HAP-1 (cell line): ENCODE measurements at regions not wholly inside any gene's neighbourhood (a gene's known extent, or its start where the extent isn't known, plus 50 kb on each side); places are given as distances from the start of the nearest gene placed in this dataset.
A peak's percentile ranks its signal among the peaks of the same experiment; 100 is the strongest.

Source experiments
- DNase-seq, 2 experiments: peaks; one replicate each; pipeline ENCODE4 v3.0.0-alpha.2; 2016 to 2020; ENCODE audit warnings: low spot score in 2 of 2
- H3K27me3 ChIP-seq: fragments of 250-450 bp; sonication (Bioruptor Pico); 2 replicates; pipeline ENCODE4 v1.5.1; 2020; ENCODE audit warnings: low read depth, mild to moderate bottlenecking, moderate library complexity
- H3K36me3 ChIP-seq: fragments of 250-450 bp; sonication (Bioruptor Pico); replicated peaks from 2 replicates; pipeline ENCODE4 v1.5.1; 2020; ENCODE audit warnings: mild to moderate bottlenecking
- H3K4me1 ChIP-seq: fragments of 250-450 bp; sonication (Bioruptor Pico); 2 replicates; pipeline ENCODE4 v1.5.1; 2020; ENCODE audit warnings: mild to moderate bottlenecking
- H3K4me3 ChIP-seq: fragments of 250-450 bp; sonication (Bioruptor Pico); 2 replicates; pipeline ENCODE4 v1.5.1; 2020; ENCODE audit warnings: mild to moderate bottlenecking, moderate library complexity
- H3K9me3 ChIP-seq: fragments of 250-450 bp; sonication (Bioruptor Pico); 2 replicates; pipeline ENCODE4 v1.5.1; 2020; ENCODE audit warnings: mild to moderate bottlenecking, moderate library complexity
- in situ Hi-C: fragments of 300-500 bp; cut with MboI; formaldehyde crosslinking; loops from 3 replicates; pipeline ENCODE4 v1.14.3; 2020; ENCODE audit warnings: low sequenced_read_pairs, inconsistent platforms, mixed read lengths

DNA sequence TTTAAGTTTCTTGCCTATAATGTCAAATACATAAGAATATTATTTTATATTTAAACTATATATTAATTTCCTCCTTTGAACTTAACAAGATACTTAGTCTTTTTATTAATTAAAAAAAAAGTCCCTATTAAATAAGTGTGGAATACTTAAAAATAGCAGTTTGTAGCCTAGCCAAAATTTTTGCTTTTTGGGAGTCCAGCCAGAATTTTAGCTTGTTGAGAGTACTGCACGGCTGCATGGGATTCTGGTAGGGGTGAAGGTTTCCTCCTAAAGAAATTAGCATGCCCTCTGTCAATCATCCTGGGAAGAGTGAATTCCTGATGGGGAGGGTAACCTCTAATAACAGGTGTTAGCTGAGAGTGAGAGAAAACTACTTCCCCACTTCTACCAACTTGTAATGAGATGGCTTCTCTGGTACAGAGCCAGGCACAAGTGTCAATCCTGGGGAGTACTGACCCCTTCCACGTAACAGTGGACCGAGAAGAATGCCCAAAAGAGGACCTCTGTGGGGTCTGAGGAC is 195.7 kb downstream of the SPRY2 start:
- Histone ChIP-seq H3K27me3 (no peaks in the 10 kb centered on the region), H3K9me3 (no peaks in the 10 kb centered on the region), H3K4me1 (peaks cover 13% of the 10 kb centered on the region), H3K36me3 (no peaks in the 10 kb centered on the region), H3K4me3 (no peak overlapping the region)
- no peak for DNase-seq
- in situ Hi-C loops: no loop called here

DNA sequence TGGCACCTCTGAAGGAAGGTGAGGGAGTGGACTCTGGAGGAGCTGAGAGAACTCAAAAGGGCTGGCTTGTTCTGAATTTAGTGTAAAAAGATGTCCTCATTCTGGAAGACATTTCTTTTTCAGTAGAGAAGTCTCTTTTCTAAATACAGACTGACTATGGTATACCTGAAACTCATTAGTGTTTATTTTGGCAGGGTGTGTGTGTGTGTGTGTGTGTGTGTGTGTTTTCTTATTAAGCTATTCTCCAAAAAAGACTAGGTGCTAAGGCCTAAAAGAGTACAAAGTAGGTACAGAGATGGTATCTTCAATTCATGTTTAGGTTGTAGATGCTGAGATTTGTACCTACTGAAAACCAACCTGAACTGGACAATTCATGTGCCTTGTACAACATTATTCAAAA is 196.4 kb downstream of the SPRY2 start:
- Histone ChIP-seq H3K4me1 (peaks cover 13% of the 10 kb centered on the region), H3K36me3 (no peaks in the 10 kb centered on the region), H3K4me3 (no peak overlapping the region), H3K9me3 (no peaks in the 10 kb centered on the region), H3K27me3 (no peaks in the 10 kb centered on the region)
- DNase-seq: no peak
- in situ Hi-C loops: no loop called here

DNA sequence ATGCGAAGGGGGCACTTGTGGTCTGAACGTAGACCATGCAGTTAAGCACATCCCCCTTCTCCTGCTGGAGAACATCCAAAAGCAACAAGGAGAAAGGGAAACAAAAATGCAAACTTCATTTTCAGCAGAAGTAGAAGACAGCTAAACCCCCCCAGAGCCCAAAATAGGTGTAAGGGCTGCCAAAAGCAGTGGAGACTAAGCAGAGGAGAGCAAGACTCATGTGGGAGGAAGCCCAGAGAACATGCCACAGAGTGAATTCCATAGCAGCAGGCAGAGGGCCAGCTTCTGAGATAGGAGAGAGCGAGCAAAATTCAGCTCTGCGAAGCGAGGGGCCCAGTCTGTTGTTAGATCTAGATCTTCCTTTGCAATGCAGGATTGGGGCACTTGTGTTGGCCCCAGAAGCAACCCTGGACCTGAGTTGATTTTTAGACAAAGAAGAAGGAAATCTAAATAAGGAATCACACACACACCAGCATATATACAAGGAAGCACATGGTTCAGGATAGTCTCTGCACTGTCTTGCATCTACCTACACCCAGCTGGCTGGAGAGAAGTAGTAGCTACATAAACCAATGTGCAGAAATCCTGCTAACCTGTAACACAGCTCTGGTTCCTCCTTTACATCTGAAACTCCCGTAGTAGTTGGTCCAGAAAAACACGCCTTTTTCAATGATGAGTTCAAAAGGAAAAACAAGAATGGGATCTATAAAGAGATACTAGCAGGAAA is 199.6 kb downstream of the SPRY2 start:
- peak in 1 of 2 experiments; percentile 14 for DNase-seq
- no peaks in the 10 kb centered on the region for H3K36me3 ChIP-seq
- no peak overlapping the region for H3K4me3 ChIP-seq
- in situ Hi-C loops: no loop called here
- no peaks in the 10 kb centered on the region for H3K27me3 ChIP-seq
- H3K9me3 ChIP-seq: no peaks in the 10 kb centered on the region
- peaks cover 13% of the 10 kb centered on the region for H3K4me1 ChIP-seq

- H3K9me3 ChIP-seq: no peaks in the 10 kb centered on the region
- H3K27me3 ChIP-seq: no peaks in the 10 kb centered on the region
- DNase-seq: no peak
- H3K4me3 ChIP-seq: no peak overlapping the region
- in situ Hi-C loops: no loop called here
- H3K36me3 ChIP-seq: no peaks in the 10 kb centered on the region
- H3K4me1 ChIP-seq: peaks cover 13% of the 10 kb centered on the region
Observed at GRCh38 chr13:80140685-80141084, 200.2 kb downstream of the SPRY2 start.

DNA sequence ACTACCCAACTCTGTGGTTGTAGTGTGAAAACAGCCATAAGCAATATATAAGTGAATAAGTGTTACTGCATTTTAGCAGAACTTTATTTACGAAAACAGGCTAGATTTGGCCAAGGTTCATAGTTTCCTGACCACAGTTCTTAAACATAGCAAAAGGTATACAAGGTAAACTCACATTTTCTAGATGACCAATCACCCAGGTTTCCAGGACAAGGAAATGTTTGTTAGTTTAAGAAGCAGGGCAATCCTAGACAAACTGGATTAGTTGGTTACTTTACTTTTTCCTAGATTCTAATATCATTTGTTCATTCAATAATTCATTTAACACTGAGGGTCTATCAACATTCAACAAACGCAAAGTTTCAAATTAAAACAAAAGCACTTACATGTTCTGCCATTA is 201.7 kb downstream of the SPRY2 start:
- Histone ChIP-seq H3K9me3 (no peaks in the 10 kb centered on the region), H3K36me3 (no peaks in the 10 kb centered on the region), H3K4me3 (no peak overlapping the region), H3K27me3 (no peaks in the 10 kb centered on the region), H3K4me1 (peaks cover 13% of the 10 kb centered on the region)
- in situ Hi-C loops: no loop called here
- no peak for DNase-seq

DNA sequence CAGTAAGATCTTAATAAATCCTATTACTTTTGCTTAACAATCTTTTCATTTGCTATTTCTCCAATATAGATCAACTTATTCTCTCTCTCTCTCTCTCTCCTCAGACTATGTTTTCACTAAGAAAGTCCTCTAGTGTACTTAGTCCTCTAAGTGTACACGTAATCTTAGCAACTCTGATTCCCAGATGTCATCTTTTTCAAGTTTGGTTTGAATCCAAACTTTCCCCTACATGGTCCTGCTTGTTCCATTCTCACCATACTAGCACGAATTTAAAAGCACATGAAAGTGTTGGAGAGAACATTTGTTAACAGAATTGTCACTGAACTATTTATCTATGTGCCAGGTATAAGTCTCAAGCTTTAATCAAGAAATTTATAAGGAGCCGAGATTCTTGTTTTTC is 202.9 kb downstream of the SPRY2 start:
- no peaks in the 10 kb centered on the region for H3K27me3 ChIP-seq
- no peaks in the 10 kb centered on the region for H3K36me3 ChIP-seq
- no peak overlapping the region for H3K4me3 ChIP-seq
- in situ Hi-C loops: no loop called here
- DNase-seq: no peak
- H3K9me3 ChIP-seq: no peaks in the 10 kb centered on the region
- peaks cover 17% of the 10 kb centered on the region for H3K4me1 ChIP-seq

DNA sequence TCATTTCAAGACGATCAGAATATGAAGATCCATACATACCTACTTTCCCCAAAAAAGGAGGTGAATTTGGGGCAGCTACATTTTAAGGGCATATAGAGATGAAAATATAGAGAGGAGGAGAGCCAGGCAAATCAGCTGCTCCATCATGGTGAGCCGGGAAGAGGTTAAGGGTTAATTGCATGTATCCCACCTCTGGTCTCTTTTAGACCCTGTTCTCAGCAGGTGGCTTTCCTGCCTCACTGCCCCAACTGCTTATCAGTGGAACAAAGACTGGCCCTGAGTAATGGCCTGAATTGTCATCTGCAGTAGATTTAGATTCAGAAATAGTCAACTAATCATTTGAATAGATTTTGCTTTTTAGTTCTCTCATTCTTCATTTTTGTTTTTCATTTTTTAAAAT is 206.6 kb downstream of the SPRY2 start:
- no peak overlapping the region for H3K4me3 ChIP-seq
- no peaks in the 10 kb centered on the region for H3K36me3 ChIP-seq
- no peaks in the 10 kb centered on the region for H3K27me3 ChIP-seq
- DNase-seq: no peak
- in situ Hi-C loops: no loop called here
- H3K4me1 ChIP-seq: peaks cover 25% of the 10 kb centered on the region
- no peaks in the 10 kb centered on the region for H3K9me3 ChIP-seq

DNA sequence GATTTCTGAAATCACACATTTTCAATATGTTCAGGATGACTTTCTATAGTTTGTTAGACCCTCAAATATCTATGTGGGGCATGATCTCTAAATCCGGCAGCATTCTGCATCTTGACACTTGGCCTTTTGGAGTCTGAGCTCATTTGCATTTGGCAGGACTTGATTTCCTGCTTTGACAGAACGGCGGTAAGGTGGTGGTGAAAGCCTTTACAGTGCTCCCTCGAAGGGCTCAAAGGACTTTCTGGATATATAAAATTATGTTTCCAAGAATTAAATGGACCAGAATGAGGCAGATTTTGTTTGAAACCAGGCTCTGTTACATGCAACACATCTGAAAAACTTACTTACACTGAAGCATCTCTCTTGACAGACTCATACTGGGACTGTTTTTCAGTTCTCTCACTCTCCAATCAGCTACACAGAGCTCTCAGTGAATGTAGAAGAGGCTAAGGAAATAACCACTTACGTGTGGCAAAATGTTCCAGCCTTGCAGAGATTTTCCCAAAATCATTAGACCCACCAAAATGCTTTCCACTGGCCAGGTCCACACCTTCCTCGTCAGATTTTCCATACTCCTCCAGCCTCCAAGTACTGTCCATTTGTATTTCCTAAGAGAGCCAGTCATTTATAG is 207.2 kb downstream of the SPRY2 start:
- DNase-seq: no peak
- Histone ChIP-seq H3K4me3 (no peak overlapping the region), H3K4me1 (peaks cover 25% of the 10 kb centered on the region), H3K27me3 (no peaks in the 10 kb centered on the region), H3K9me3 (no peaks in the 10 kb centered on the region), H3K36me3 (no peaks in the 10 kb centered on the region)
- in situ Hi-C loops: no loop called here

GRCh38 chr13:80132741-80133601 is 208.0 kb downstream of the SPRY2 start:
- DNase-seq: peak in 1 of 2 experiments; percentile 35
- in situ Hi-C loops: no loop called here
- no peaks in the 10 kb centered on the region for H3K9me3 ChIP-seq
- H3K4me1 ChIP-seq: peaks cover 25% of the 10 kb centered on the region
- H3K27me3 ChIP-seq: no peaks in the 10 kb centered on the region
- H3K36me3 ChIP-seq: no peaks in the 10 kb centered on the region
- no peak overlapping the region for H3K4me3 ChIP-seq

DNA sequence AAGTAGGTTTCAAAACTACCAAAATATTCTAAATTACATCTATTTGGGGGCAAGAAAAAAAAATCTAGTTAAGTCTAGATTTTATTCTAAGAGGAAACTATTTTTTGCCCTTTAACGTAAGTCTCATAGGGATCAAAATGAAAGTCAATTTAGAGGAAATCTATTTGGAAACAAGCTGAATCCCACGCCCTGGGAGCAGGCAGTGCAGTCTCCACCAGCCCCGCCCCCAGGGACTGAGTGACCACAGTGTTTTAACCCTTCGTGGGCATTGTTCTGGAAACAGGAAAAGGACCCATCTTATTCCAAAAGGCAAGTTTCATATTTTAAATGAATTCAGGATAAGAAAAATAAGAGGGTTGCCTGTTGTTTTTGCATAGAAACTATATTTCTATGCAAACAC is 209.7 kb downstream of the SPRY2 start:
- H3K36me3 ChIP-seq: no peaks in the 10 kb centered on the region
- H3K4me1 ChIP-seq: peaks cover 25% of the 10 kb centered on the region
- no peaks in the 10 kb centered on the region for H3K9me3 ChIP-seq
- H3K4me3 ChIP-seq: no peak overlapping the region
- H3K27me3 ChIP-seq: no peaks in the 10 kb centered on the region
- in situ Hi-C loops: no loop called here
- DNase-seq: peak; percentile 41 to 75

DNA sequence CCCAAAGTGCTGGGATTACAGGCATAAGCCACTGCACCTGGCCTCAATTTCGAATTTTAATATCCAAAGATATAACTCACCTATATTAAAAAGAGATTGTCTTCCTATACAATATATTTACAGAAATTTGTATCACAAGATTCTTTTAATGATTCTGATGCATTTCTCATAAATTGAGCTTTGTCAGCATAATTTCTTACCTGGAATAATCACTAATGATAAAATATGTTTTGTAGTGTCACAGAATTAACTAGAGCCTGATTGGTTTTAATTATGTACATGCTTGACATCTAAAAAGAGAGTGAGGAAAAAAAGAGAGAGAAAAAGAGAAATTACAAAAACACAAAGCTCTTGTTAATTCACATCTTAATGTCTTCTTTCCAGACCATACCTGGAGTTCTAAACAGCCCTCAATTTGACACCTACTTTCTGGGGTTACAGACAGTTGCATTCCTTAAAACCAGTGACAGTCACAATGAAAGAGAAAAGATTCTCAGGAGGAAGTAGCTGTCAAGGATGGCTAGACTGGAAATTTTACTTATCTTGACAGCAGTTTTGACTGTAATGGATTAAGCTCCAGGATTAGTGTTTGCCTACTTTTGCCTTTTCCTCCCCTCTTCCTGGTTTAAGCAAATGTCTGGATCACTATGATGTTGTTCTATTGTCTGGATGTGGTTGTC is 214.4 kb downstream of the SPRY2 start:
- in situ Hi-C loops: no loop called here
- no peaks in the 10 kb centered on the region for H3K27me3 ChIP-seq

GRCh38 chr13:80123945-80124344 is 217.0 kb downstream of the SPRY2 start:
- no peak overlapping the region for H3K4me3 ChIP-seq
- in situ Hi-C loops: no loop called here
- DNase-seq: no peak

More for the DNA sequence above, 214.4 kb downstream of the SPRY2 start:
- no peak overlapping the region for H3K4me3 ChIP-seq
- DNase-seq: no peak
- peaks cover 6% of the 10 kb centered on the region for H3K4me1 ChIP-seq
- H3K36me3 ChIP-seq: no peaks in the 10 kb centered on the region
- H3K9me3 ChIP-seq: no peaks in the 10 kb centered on the region

GRCh38 chr13:80121038-80121437 is 219.9 kb downstream of the SPRY2 start:
- H3K27me3 ChIP-seq: no peaks in the 10 kb centered on the region
- H3K4me3 ChIP-seq: no peak overlapping the region
- H3K4me1 ChIP-seq: no peaks in the 10 kb centered on the region; the same call in none of the 2 replicates
- no peak for DNase-seq
- no peaks in the 10 kb centered on the region for H3K36me3 ChIP-seq
- in situ Hi-C loops: no loop called here
- no peaks in the 10 kb centered on the region for H3K9me3 ChIP-seq

More at GRCh38 chr13:80123945-80124344, 217.0 kb downstream of the SPRY2 start:
- Histone ChIP-seq H3K36me3 (no peaks in the 10 kb centered on the region), H3K27me3 (no peaks in the 10 kb centered on the region), H3K4me1 (no peaks in the 10 kb centered on the region), H3K9me3 (no peaks in the 10 kb centered on the region)
